ENCODE measurements at regions not wholly inside any gene's neighbourhood (a gene's known extent, or its start where the extent isn't known, plus 50 kb on each side); places are given as distances from the start of the nearest gene placed in this dataset.

- Mint-ChIP-seq H3K4me3 (no peak overlapping the region), H3K27me3 (ENCODE audit: insufficient read depth, low read depth, poor library complexity) (peaks cover 5% of the 10 kb centered on the region), H3K36me3 (ENCODE audit: low read depth) (no peaks in the 10 kb centered on the region; the same call in 2 of the 3 replicates), H3K4me1 (peaks cover 15% of the 10 kb centered on the region; the same call in 2 of the 3 replicates), H3K9me3 (no peaks in the 10 kb centered on the region; the same call in 2 of the 3 replicates), H3K27ac (no peak overlapping the region)
- no peak overlapping the region for H3K27ac ChIP-seq (ENCODE audit: low read depth)
- no peaks in the 10 kb centered on the region for H4K20me1 ChIP-seq (replicated peaks; ENCODE audit: insufficient read depth)
- no peaks in the 10 kb centered on the region for H3K79me2 ChIP-seq (replicated peaks; ENCODE audit: insufficient read depth)
- no peaks in the 10 kb centered on the region for H3K9me2 ChIP-seq (ENCODE audit: insufficient read depth)
- no peak overlapping the region for H3K4me3 ChIP-seq
- TF ChIP-seq CTCF (conservative IDR thresholded peaks at IDR 0.05; ENCODE audit: low read depth in 2 of 2), result no peak
- TF ChIP-seq ZNF331 (CRISPR knock-in tag; IDR thresholded peaks at IDR 0.05; ENCODE audit: low read depth), result no peak
- no peak for TF ChIP-seq EZH2phosphoT487 (IDR thresholded peaks at IDR 0.05; ENCODE audit: unreplicated experiment)
- TF ChIP-seq NANOG (IDR thresholded peaks at IDR 0.05; ENCODE audit: borderline replicate concordance), result no peak
- TF ChIP-seq REST (IDR thresholded peaks at IDR 0.05; ENCODE audit: unreplicated experiment), result no peak
- TF ChIP-seq JUNB (IDR thresholded peaks at IDR 0.05; ENCODE audit: unreplicated experiment), result no peak
- no peak for TF ChIP-seq ZNF114 (CRISPR knock-in tag; IDR thresholded peaks at IDR 0.05)
- no peak for TF ChIP-seq EZH2 (IDR thresholded peaks at IDR 0.05; ENCODE audit: low read depth, unreplicated experiment)
- TF ChIP-seq, protein P1, sequence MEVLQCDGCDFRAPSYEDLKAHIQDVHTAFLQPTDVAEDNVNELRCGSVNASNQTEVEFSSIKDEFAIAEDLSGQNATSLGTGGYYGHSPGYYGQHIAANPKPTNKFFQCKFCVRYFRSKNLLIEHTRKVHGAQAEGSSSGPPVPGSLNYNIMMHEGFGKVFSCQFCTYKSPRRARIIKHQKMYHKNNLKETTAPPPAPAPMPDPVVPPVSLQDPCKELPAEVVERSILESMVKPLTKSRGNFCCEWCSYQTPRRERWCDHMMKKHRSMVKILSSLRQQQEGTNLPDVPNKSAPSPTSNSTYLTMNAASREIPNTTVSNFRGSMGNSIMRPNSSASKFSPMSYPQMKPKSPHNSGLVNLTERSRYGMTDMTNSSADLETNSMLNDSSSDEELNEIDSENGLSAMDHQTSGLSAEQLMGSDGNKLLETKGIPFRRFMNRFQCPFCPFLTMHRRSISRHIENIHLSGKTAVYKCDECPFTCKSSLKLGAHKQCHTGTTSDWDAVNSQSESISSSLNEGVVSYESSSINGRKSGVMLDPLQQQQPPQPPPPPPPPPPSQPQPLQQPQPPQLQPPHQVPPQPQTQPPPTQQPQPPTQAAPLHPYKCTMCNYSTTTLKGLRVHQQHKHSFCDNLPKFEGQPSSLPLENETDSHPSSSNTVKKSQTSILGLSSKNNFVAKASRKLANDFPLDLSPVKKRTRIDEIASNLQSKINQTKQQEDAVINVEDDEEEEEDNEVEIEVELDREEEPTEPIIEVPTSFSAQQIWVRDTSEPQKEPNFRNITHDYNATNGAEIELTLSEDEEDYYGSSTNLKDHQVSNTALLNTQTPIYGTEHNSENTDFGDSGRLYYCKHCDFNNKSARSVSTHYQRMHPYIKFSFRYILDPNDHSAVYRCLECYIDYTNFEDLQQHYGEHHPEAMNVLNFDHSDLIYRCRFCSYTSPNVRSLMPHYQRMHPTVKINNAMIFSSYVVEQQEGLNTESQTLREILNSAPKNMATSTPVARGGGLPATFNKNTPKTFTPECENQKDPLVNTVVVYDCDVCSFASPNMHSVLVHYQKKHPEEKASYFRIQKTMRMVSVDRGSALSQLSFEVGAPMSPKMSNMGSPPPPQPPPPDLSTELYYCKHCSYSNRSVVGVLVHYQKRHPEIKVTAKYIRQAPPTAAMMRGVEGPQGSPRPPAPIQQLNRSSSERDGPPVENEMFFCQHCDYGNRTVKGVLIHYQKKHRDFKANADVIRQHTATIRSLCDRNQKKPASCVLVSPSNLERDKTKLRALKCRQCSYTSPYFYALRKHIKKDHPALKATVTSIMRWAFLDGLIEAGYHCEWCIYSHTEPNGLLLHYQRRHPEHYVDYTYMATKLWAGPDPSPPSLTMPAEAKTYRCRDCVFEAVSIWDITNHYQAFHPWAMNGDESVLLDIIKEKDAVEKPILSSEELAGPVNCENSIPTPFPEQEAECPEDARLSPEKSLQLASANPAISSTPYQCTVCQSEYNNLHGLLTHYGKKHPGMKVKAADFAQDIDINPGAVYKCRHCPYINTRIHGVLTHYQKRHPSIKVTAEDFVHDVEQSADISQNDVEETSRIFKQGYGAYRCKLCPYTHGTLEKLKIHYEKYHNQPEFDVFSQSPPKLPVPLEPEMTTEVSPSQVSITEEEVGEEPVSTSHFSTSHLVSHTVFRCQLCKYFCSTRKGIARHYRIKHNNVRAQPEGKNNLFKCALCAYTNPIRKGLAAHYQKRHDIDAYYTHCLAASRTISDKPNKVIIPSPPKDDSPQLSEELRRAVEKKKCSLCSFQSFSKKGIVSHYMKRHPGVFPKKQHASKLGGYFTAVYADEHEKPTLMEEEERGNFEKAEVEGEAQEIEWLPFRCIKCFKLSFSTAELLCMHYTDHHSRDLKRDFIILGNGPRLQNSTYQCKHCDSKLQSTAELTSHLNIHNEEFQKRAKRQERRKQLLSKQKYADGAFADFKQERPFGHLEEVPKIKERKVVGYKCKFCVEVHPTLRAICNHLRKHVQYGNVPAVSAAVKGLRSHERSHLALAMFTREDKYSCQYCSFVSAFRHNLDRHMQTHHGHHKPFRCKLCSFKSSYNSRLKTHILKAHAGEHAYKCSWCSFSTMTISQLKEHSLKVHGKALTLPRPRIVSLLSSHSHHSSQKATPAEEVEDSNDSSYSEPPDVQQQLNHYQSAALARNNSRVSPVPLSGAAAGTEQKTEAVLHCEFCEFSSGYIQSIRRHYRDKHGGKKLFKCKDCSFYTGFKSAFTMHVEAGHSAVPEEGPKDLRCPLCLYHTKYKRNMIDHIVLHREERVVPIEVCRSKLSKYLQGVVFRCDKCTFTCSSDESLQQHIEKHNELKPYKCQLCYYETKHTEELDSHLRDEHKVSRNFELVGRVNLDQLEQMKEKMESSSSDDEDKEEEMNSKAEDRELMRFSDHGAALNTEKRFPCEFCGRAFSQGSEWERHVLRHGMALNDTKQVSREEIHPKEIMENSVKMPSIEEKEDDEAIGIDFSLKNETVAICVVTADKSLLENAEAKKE (CRISPR knock-in tag; IDR thresholded peaks at IDR 0.05), result no peak
- no peak for TF ChIP-seq ETS1 (IDR thresholded peaks at IDR 0.05)
- TF ChIP-seq STAT1 (IDR thresholded peaks at IDR 0.05; ENCODE audit: unreplicated experiment), result no peak
- no peak for TF ChIP-seq CREB1 (CRISPR knock-in tag; IDR thresholded peaks at IDR 0.05; ENCODE audit: low read depth)
- TF ChIP-seq POLR2AphosphoS5 (IDR thresholded peaks at IDR 0.05; ENCODE audit: low read depth), result no peak
- DNase-seq (ENCODE audit: low spot score) (no peak), ATAC-seq (no peak)
- no peaks in the 10 kb centered on the region for H3K27me3 ChIP-seq (ENCODE audit: insufficient read depth)
- no peaks in the 10 kb centered on the region for H3K36me3 ChIP-seq (ENCODE audit: insufficient read depth)
- H3F3A ChIP-seq (replicated peaks; ENCODE audit: low read depth), result no peaks in the 10 kb centered on the region
- H2AFZ ChIP-seq, result no peak overlapping the region; the same call in 1 of the 2 replicates
- 0 out of 2 replicates have a peak overlapping the region, but pooled peaks have one; percentile 31 for H3K4me2 ChIP-seq
- peaks cover 15% of the 10 kb centered on the region for H3K4me1 ChIP-seq (ENCODE audit: insufficient read depth)
Measured at GRCh38 chr10:120961795-120962755, 110.9 kb downstream of the WDR11 start.

Measured in GM23338 (cell line).